ENCODE measurements at regions not wholly inside any gene's neighbourhood (a gene's known extent, or its start where the extent isn't known, plus 50 kb on each side); places are given as distances from the start of the nearest gene placed in this dataset.

- H3K27ac ChIP-seq (ENCODE audit: low read depth, low read length): no peak overlapping the region
- no peak overlapping the region for H3K4me3 ChIP-seq (replicated peaks in 1 of 2; ENCODE audit: low read depth in 1 of 2, low read length in 2 of 2)
- no peak overlapping the region for H3K9ac ChIP-seq (ENCODE audit: low read length)
- intact Hi-C loops (cut with micrococcal nuclease): no loop called here
- H3K4me2 ChIP-seq (ENCODE audit: low read length): no peak overlapping the region
- H3K79me2 ChIP-seq (ENCODE audit: insufficient read depth, low read length): no peaks in the 10 kb centered on the region
- no peaks in the 10 kb centered on the region for H3K9me3 ChIP-seq (ENCODE audit: control insufficient read depth in 1 of 2, insufficient read depth in 1 of 2, low read depth in 1 of 2, low read length in 2 of 2)
- DNase-seq (ENCODE audit: low read depth, low spot score) (no peak), ATAC-seq (no peak)
- ChIA-PET POLR2A (no interaction called here), CTCF (no interaction called here), RAD21 (ENCODE audit: low non-redundant PET in 1 of 2, low total read pairs in 2 of 2, uncharacterized antibody in 2 of 2, unreplicated experiment in 2 of 2) (no interaction called here)
- no peak overlapping the region for H2AFZ ChIP-seq (ENCODE audit: low read depth, low read length, poor library complexity, severe bottlenecking)
- H3K4me1 ChIP-seq (ENCODE audit: control insufficient read depth in 1 of 2, insufficient read depth in 2 of 2, low read length in 2 of 2): no peaks in the 10 kb centered on the region
- no TSS peak for BruUV-seq (replicated peaks)
- no peaks in the 10 kb centered on the region for H4K20me1 ChIP-seq (ENCODE audit: insufficient read depth)
- no peak for TF ChIP-seq POLR2AphosphoS5 (IDR thresholded peaks at IDR 0.05; ENCODE audit: low read depth, low read length)
- TF ChIP-seq ZFX (IDR thresholded peaks at IDR 0.05): no peak
- TF ChIP-seq SP1 (IDR thresholded peaks at IDR 0.05; ENCODE audit: low read depth): no peak
- TF ChIP-seq YY1 (IDR thresholded peaks at IDR 0.05; ENCODE audit: extremely low read depth, insufficient replicate concordance, low read depth, low read length): no peak
- TF ChIP-seq CEBPB (IDR thresholded peaks at IDR 0.05; ENCODE audit: low read depth): no peak
- TF ChIP-seq EZH2 (IDR thresholded peaks at IDR 0.05): no peak
- TF ChIP-seq JUND (IDR thresholded peaks at IDR 0.05): no peak
- TF ChIP-seq SIN3A (IDR thresholded peaks at IDR 0.05; ENCODE audit: low read depth): no peak
- TF ChIP-seq TCF7L2 (IDR thresholded peaks at IDR 0.05; ENCODE audit: borderline replicate concordance, extremely low read depth, insufficient read depth, insufficient read length): no peak
- no peak for TF ChIP-seq CTCF (IDR thresholded peaks at IDR 0.05 in 2 of 3, conservative IDR thresholded peaks at IDR 0.05 in 1 of 3; ENCODE audit: borderline replicate concordance in 1 of 3, insufficient read depth in 1 of 3, low read depth in 2 of 3, low read length in 2 of 3)
- no peak for TF ChIP-seq EGR1 (IDR thresholded peaks at IDR 0.05; ENCODE audit: low read depth)
- no peak for TF ChIP-seq ZNF274 (IDR thresholded peaks at IDR 0.05; ENCODE audit: low read depth, low read length)
- H3K27me3 ChIP-seq (ENCODE audit: insufficient read depth, low read length): peaks cover 44% of the 10 kb centered on the region
- no peaks in the 10 kb centered on the region for H3K9me2 ChIP-seq (ENCODE audit: insufficient read depth)
- no peaks in the 10 kb centered on the region for H3K36me3 ChIP-seq (ENCODE audit: control insufficient read depth in 1 of 2, insufficient read depth in 2 of 2, low read length in 2 of 2)
Observed at GRCh38 chr15:70518201-70519003, 245.0 kb downstream of the UACA start.
